ENCODE measurements at regions not wholly inside any gene's neighbourhood (a gene's known extent, or its start where the extent isn't known, plus 50 kb on each side); places are given as distances from the start of the nearest gene placed in this dataset.

GRCh38 chr18:22108674-22109073 is 60.7 kb upstream of the GATA6 start:
- Histone ChIP-seq H3K27me3 (replicated peaks in 1 of 7) (no peaks in the 10 kb centered on the region), H3K4me1 (peaks cover 0 to 12% (median 2%) of the 10 kb centered on the region in 6 donors), H3K36me3 (no peaks in the 10 kb centered on the region), H3K27ac (no peak overlapping the region), H3K4me3 (no peak overlapping the region), H3K9me3 (no peaks in the 10 kb centered on the region)
- WGBS, 5 donors = 62 to 89% (median 78%) methylated on average over 2 of the region's 2 CpGs
- intact Hi-C loops (cut with DNase I; ENCODE audit: low total_unique reads) = no loop called here
- TF ChIP-seq POLR2AphosphoS5 (IDR thresholded peaks at IDR 0.05) (no peak), POLR2A (IDR thresholded peaks at IDR 0.05) (no peak)
- TF ChIP-seq, protein P1, sequence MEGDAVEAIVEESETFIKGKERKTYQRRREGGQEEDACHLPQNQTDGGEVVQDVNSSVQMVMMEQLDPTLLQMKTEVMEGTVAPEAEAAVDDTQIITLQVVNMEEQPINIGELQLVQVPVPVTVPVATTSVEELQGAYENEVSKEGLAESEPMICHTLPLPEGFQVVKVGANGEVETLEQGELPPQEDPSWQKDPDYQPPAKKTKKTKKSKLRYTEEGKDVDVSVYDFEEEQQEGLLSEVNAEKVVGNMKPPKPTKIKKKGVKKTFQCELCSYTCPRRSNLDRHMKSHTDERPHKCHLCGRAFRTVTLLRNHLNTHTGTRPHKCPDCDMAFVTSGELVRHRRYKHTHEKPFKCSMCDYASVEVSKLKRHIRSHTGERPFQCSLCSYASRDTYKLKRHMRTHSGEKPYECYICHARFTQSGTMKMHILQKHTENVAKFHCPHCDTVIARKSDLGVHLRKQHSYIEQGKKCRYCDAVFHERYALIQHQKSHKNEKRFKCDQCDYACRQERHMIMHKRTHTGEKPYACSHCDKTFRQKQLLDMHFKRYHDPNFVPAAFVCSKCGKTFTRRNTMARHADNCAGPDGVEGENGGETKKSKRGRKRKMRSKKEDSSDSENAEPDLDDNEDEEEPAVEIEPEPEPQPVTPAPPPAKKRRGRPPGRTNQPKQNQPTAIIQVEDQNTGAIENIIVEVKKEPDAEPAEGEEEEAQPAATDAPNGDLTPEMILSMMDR (IDR thresholded peaks at IDR 0.05 in 8 of 11, conservative IDR thresholded peaks at IDR 0.05 in 3 of 11) = peak in 1 of 11 experiments; percentile 4
- no peak for DNase-seq

DNA sequence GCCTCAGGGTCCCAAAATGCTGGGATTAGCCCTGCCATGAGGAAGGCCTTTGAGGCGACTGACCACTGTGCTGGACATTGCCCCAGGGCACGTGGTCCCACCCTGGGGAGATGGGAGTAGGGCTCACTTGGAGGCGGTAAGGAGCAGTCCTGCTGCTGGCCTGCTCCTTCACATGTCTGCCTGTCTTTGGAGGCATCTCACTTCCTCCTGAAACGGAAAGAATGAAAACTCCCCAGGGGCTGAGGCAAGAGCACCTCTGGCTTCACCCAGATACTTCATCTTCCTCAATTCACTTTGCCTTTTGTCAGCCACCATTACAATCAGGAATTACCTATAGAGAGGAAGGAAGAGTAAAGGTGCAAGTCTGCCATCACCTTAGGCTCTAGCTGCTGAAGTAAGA is 59.9 kb upstream of the GATA6 start:
- Histone ChIP-seq H3K4me3 (no peak overlapping the region), H3K9me3 (no peaks in the 10 kb centered on the region), H3K36me3 (no peaks in the 10 kb centered on the region), H3K27ac (no peak overlapping the region), H3K4me1 (peaks cover 0 to 18% (median 0%) of the 10 kb centered on the region in 6 donors), H3K27me3 (replicated peaks in 1 of 7) (no peaks in the 10 kb centered on the region)
- no peak for DNase-seq
- intact Hi-C loops (cut with DNase I; ENCODE audit: low total_unique reads) = no loop called here
- 70 to 77% (median 72%) methylated on average over 4 of the region's 4 CpGs for WGBS, 5 donors
- TF ChIP-seq, protein P1 (IDR thresholded peaks at IDR 0.05 in 8 of 11, conservative IDR thresholded peaks at IDR 0.05 in 3 of 11) = no peak
- no peak for TF ChIP-seq POLR2A (IDR thresholded peaks at IDR 0.05)
- no peak for TF ChIP-seq POLR2AphosphoS5 (IDR thresholded peaks at IDR 0.05)

DNA sequence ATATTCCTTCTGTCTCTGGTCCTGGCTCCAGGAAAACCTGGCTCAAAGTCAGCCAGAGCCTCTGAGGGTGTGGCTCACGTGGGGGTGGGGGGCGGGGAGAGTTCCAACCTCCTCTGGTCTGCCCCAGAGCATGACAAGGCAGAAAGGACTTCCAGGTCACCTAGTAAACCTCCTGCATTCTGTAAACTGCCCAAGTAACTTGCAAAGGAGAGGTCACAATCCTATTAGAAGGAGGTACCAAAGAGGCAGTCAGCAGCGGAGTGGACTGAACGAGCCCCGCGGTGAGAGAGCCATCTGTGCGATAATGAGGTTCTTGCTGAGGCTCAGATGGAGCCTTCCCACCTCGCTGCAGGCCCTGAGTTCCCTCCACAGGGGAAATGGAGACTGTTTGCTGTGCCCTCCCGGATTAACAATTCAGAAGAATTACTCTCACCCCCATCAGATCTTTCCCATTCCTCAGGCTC is 58.9 kb upstream of the GATA6 start:
- no peaks in the 10 kb centered on the region for H3K36me3 ChIP-seq
- no peak overlapping the region for H3K4me3 ChIP-seq
- no peaks in the 10 kb centered on the region for H3K9me3 ChIP-seq
- H3K4me1 ChIP-seq = peaks cover 0 to 27% (median 2%) of the 10 kb centered on the region in 6 donors
- no peak for DNase-seq
- H3K27ac ChIP-seq = no peak overlapping the region
- intact Hi-C loops (cut with DNase I; ENCODE audit: low total_unique reads) = no loop called here
- H3K27me3 ChIP-seq (replicated peaks in 1 of 7) = no peaks in the 10 kb centered on the region
- TF ChIP-seq POLR2AphosphoS5 (IDR thresholded peaks at IDR 0.05) (no peak), POLR2A (IDR thresholded peaks at IDR 0.05) (no peak)
- TF ChIP-seq, protein P1 (IDR thresholded peaks at IDR 0.05 in 8 of 11, conservative IDR thresholded peaks at IDR 0.05 in 3 of 11) = no peak
- WGBS, 5 donors = 55 to 63% (median 60%) methylated on average over 9 of the region's 9 CpGs

GRCh38 chr18:22112215-22112614 is 57.2 kb upstream of the GATA6 start:
- Histone ChIP-seq H3K36me3 (no peaks in the 10 kb centered on the region), H3K4me3 (no peak overlapping the region), H3K4me1 (peaks cover 0 to 35% (median 2%) of the 10 kb centered on the region in 6 donors), H3K27ac (no peak overlapping the region), H3K27me3 (replicated peaks in 1 of 7) (no peaks in the 10 kb centered on the region), H3K9me3 (no peaks in the 10 kb centered on the region)
- intact Hi-C loops (cut with DNase I; ENCODE audit: low total_unique reads) = no loop called here
- 82 to 94% (median 87%) methylated on average over 5 of the region's 5 CpGs for WGBS, 5 donors
- DNase-seq = no peak
- TF ChIP-seq, protein P1 (IDR thresholded peaks at IDR 0.05 in 8 of 11, conservative IDR thresholded peaks at IDR 0.05 in 3 of 11) = no peak
- TF ChIP-seq POLR2AphosphoS5 (IDR thresholded peaks at IDR 0.05) (no peak), POLR2A (IDR thresholded peaks at IDR 0.05) (no peak)
